Vagina (tissue), 2 donors: ENCODE measurements at regions not wholly inside any gene's neighbourhood (a gene's known extent, or its start where the extent isn't known, plus 50 kb on each side); places are given as distances from the start of the nearest gene placed in this dataset.

ENCODE experiments used
- CTCF ChIP-seq, 3 experiments: fragments of 450-650 bp in 2 of 3; fragments of 200-600 bp in 1 of 3; sonication (generic) in 1 of 3; IDR thresholded peaks; one replicate each; pipeline ENCODE4 v1.5.1; 2017 to 2019; ENCODE audit warnings: antibody characterized with exemption in 3 of 3, mild to moderate bottlenecking in 2 of 3, moderate library complexity in 2 of 3
- POLR2A ChIP-seq, 2 donors: fragments of 450-650 bp; IDR thresholded peaks; one replicate each; pipeline ENCODE4 v1.6.1; 2017; ENCODE audit warnings: antibody characterized with exemption in 2 of 2, mild to moderate bottlenecking in 2 of 2, moderate library complexity in 2 of 2
- POLR2AphosphoS5 ChIP-seq, 2 donors: sonication (generic); formaldehyde crosslinking; IDR thresholded peaks; one replicate each; pipeline ENCODE4 v1.9.0; 2017; ENCODE audit warnings: antibody characterized with exemption in 2 of 2, mild to moderate bottlenecking in 2 of 2, low read depth in 1 of 2; ENCODE audit not compliant: insufficient read depth in 1 of 2

GRCh38 chr9:74138182-74138581 is 359.0 kb upstream of the RORB start:
- TF ChIP-seq POLR2A (IDR thresholded peaks at IDR 0.05) (no peak), CTCF (IDR thresholded peaks at IDR 0.05) (no peak), POLR2AphosphoS5 (IDR thresholded peaks at IDR 0.05; ENCODE audit: insufficient read depth in 1 of 2, low read depth in 1 of 2) (no peak)
